DOHH2 (cell line): ENCODE measurements at regions not wholly inside any gene's neighbourhood (a gene's known extent, or its start where the extent isn't known, plus 50 kb on each side); places are given as distances from the start of the nearest gene placed in this dataset.

Experiments
- H3F3A ChIP-seq: fragments of 200-600 bp; sonication (generic), shearing (Covaris generic); 2 replicates; pipeline ENCODE4 v1.6.0; 2016; ENCODE audit warnings: antibody characterized with exemption, mild to moderate bottlenecking; ENCODE audit not compliant: control insufficient read depth, insufficient read depth
- H3K27ac ChIP-seq: fragments of 200-600 bp; sonication (generic); 2 replicates; pipeline ENCODE4 v1.5.1; 2014; ENCODE audit warnings: low read depth, mild to moderate bottlenecking, low read length, moderate library complexity
- H3K27me3 ChIP-seq: fragments of 200-600 bp; sonication (generic); 2 replicates; pipeline ENCODE4 v1.6.1; 2014; ENCODE audit warnings: mild to moderate bottlenecking, low read length, mixed read lengths; ENCODE audit not compliant: control insufficient read depth
- H3K36me3 ChIP-seq: fragments of 200-600 bp; sonication (generic); 2 replicates; pipeline ENCODE4 v1.6.1; 2014; ENCODE audit warnings: mild to moderate bottlenecking, low read length, moderate library complexity, mixed read lengths; ENCODE audit not compliant: control insufficient read depth
- H3K4me1 ChIP-seq: fragments of 200-600 bp; sonication (generic); 2 replicates; pipeline ENCODE4 v1.6.1; 2014; ENCODE audit warnings: mild to moderate bottlenecking, low read length, mixed read lengths; ENCODE audit not compliant: control insufficient read depth
- H3K4me2 ChIP-seq: fragments of 200-600 bp; sonication (generic); 2 replicates; pipeline ENCODE4 v1.6.0; 2014; ENCODE audit warnings: mild to moderate bottlenecking, low read length, moderate library complexity
- H3K4me3 ChIP-seq: fragments of 200-600 bp; sonication (generic); 2 replicates; pipeline ENCODE4 v1.5.1; 2014; ENCODE audit warnings: mild to moderate bottlenecking, low read length, mixed read lengths
- H3K79me2 ChIP-seq: fragments of 200-600 bp; sonication (generic); 2 replicates; pipeline ENCODE4 v1.6.1; 2014; ENCODE audit warnings: mild to moderate bottlenecking, low read length, mixed read lengths; ENCODE audit not compliant: control insufficient read depth
- H3K9me2 ChIP-seq: fragments of 200-600 bp; sonication (generic); replicated peaks from 2 replicates; pipeline ENCODE4 v1.6.1; 2014; ENCODE audit warnings: mild to moderate bottlenecking, low read length, mixed read lengths; ENCODE audit not compliant: control insufficient read depth
- H3K9me3 ChIP-seq: fragments of 200-600 bp; sonication (generic); 2 replicates; pipeline ENCODE4 v1.6.1; 2014; ENCODE audit warnings: antibody characterized with exemption, low read length, mixed read lengths; ENCODE audit not compliant: control insufficient read depth, insufficient read depth
- H4K20me1 ChIP-seq: fragments of 200-600 bp; sonication (generic); 2 replicates; pipeline ENCODE4 v1.6.0; 2014; ENCODE audit warnings: low read depth, mild to moderate bottlenecking, antibody characterized with exemption, low read length, moderate library complexity; ENCODE audit not compliant: control insufficient read depth, insufficient read depth
- EZH2phosphoT487 ChIP-seq: fragments of 200-600 bp; sonication (generic); IDR thresholded peaks from 2 replicates; pipeline ENCODE4 v1.6.1; 2017; ENCODE audit warnings: borderline replicate concordance, mild to moderate bottlenecking, antibody characterized with exemption, low read length, moderate library complexity, mixed read lengths
- TF ChIP-seq, protein P1 (sequence below): fragments of 200-600 bp; sonication (generic); IDR thresholded peaks from one replicate; pipeline ENCODE4 v1.5.1; 2014; ENCODE audit warnings: antibody characterized with exemption, mild to moderate bottlenecking, low read depth, low read length; ENCODE audit not compliant: poor library complexity, severe bottlenecking

DNA sequence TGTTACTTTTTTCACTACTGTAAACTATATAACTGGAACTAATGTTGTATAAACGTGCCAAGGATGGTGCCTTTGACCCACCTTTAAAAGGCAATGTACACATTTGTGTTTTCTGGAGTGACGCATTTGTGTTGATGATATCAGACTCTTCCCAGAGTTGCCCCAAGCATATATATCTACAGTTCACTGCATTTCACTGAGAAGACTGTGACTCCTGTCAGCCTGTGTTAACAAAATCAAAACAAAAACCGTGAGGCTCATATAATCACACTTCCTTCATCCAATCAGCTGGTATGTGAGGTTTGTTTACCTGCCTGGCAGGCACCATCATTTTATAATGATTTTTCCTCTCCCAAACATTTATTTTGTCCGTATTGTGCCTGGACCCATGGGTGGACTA lies 117.6 kb upstream of the ROBO1 start:
- no peak overlapping the region for H3K27ac ChIP-seq
- H3K4me1 ChIP-seq: no peaks in the 10 kb centered on the region
- no peak overlapping the region for H3K4me2 ChIP-seq
- no peaks in the 10 kb centered on the region for H3K79me2 ChIP-seq
- TF ChIP-seq, protein P1, sequence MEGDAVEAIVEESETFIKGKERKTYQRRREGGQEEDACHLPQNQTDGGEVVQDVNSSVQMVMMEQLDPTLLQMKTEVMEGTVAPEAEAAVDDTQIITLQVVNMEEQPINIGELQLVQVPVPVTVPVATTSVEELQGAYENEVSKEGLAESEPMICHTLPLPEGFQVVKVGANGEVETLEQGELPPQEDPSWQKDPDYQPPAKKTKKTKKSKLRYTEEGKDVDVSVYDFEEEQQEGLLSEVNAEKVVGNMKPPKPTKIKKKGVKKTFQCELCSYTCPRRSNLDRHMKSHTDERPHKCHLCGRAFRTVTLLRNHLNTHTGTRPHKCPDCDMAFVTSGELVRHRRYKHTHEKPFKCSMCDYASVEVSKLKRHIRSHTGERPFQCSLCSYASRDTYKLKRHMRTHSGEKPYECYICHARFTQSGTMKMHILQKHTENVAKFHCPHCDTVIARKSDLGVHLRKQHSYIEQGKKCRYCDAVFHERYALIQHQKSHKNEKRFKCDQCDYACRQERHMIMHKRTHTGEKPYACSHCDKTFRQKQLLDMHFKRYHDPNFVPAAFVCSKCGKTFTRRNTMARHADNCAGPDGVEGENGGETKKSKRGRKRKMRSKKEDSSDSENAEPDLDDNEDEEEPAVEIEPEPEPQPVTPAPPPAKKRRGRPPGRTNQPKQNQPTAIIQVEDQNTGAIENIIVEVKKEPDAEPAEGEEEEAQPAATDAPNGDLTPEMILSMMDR: no peak
- no peak for TF ChIP-seq EZH2phosphoT487
- H3K9me3 ChIP-seq: no peaks in the 10 kb centered on the region
- no peak overlapping the region for H3K4me3 ChIP-seq
- H4K20me1 ChIP-seq: no peaks in the 10 kb centered on the region
- H3K36me3 ChIP-seq: no peaks in the 10 kb centered on the region
- no peaks in the 10 kb centered on the region for H3K27me3 ChIP-seq
- H3K9me2 ChIP-seq: no peaks in the 10 kb centered on the region
- H3F3A ChIP-seq: no peaks in the 10 kb centered on the region

DNA sequence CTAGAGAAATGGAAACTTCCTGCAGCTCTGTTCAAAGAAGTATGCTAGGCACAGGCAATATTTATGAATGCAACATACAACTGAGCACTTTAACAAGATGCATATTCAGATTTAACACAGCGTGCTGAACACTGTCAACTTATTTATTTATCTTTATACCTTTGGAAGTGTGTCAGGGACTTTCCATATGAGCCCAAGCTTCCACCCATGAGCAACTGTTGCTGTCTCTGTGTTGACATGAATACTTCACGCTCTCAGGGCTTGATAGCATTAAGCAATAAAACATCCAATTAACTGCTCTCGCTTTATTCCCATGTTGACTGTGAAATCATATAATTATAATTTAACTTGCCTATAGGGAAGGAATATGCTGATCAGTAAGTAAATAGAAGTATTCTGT lies 116.6 kb upstream of the ROBO1 start:
- Histone ChIP-seq H3K27me3 (no peaks in the 10 kb centered on the region), H3K4me3 (no peak overlapping the region), H3K9me3 (no peaks in the 10 kb centered on the region), H3K4me1 (no peaks in the 10 kb centered on the region), H3F3A (no peaks in the 10 kb centered on the region), H3K79me2 (no peaks in the 10 kb centered on the region), H3K4me2 (no peak overlapping the region), H3K27ac (no peak overlapping the region), H4K20me1 (no peaks in the 10 kb centered on the region), H3K36me3 (no peaks in the 10 kb centered on the region), H3K9me2 (no peaks in the 10 kb centered on the region)
- TF ChIP-seq EZH2phosphoT487: no peak
- TF ChIP-seq, protein P1: no peak

DNA sequence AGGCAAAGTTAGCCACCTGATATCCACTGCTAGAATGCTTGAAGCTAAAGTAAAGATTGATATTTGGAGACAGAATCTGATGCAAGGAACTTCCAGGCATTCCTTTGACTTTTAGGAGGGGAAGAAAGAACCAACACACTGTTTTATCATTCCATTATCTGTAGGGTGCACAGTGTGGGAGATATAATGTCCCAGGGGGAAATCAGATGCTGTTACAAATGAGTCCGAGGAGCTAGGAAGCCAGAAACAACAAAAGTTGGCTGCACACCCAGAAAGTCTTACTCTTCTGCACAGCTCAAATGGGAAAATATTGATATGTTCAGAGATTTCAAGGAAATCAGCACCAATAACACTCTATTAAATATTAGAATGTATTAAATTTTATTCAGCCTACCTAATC lies 113.6 kb upstream of the ROBO1 start:
- TF ChIP-seq, protein P1: no peak
- no peak for TF ChIP-seq EZH2phosphoT487
- H3K36me3 ChIP-seq: no peaks in the 10 kb centered on the region
- H4K20me1 ChIP-seq: no peaks in the 10 kb centered on the region
- no peaks in the 10 kb centered on the region for H3F3A ChIP-seq
- H3K4me2 ChIP-seq: no peak overlapping the region
- H3K4me1 ChIP-seq: no peaks in the 10 kb centered on the region
- no peaks in the 10 kb centered on the region for H3K79me2 ChIP-seq
- no peaks in the 10 kb centered on the region for H3K27me3 ChIP-seq
- peaks cover 6% of the 10 kb centered on the region; the same call in 1 of the 2 replicates for H3K9me3 ChIP-seq
- no peak overlapping the region for H3K27ac ChIP-seq
- no peak overlapping the region for H3K4me3 ChIP-seq
- H3K9me2 ChIP-seq: no peaks in the 10 kb centered on the region

DNA sequence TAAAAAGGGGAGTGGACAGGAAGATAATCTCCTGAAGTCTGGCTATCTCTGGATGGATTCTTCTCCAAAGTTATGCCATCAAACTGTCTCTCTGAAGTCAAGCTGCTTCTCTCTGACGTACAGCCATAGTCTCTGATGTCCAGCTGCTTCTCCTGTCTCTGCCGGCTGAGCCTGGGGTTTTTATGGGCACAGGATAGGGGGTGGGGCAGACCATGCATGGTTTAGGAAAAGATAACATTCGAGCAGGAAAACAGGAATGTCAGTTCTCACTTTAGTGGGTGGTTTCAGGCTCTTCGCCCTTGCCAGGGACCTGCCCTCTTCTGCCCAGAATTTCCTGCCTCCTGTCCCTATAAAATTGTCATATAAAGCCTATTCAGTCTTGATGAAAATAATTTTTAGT lies 110.9 kb upstream of the ROBO1 start:
- Histone ChIP-seq H3K4me1 (no peaks in the 10 kb centered on the region), H3K9me2 (no peaks in the 10 kb centered on the region), H3K27ac (no peak overlapping the region), H3K4me3 (no peak overlapping the region), H3K27me3 (no peaks in the 10 kb centered on the region), H3K4me2 (no peak overlapping the region), H3K9me3 (peaks cover 6% of the 10 kb centered on the region; the same call in 1 of the 2 replicates), H3K79me2 (no peaks in the 10 kb centered on the region), H4K20me1 (no peaks in the 10 kb centered on the region), H3F3A (no peaks in the 10 kb centered on the region), H3K36me3 (no peaks in the 10 kb centered on the region)
- TF ChIP-seq, protein P1: no peak
- no peak for TF ChIP-seq EZH2phosphoT487
